ENCODE measurements at regions not wholly inside any gene's neighbourhood (a gene's known extent, or its start where the extent isn't known, plus 50 kb on each side); places are given as distances from the start of the nearest gene placed in this dataset.
"Not testable (repeated sequence)": the region's sequence is repeated elsewhere in the genome, so short reads cannot be mapped to it uniquely, and the experiment has no call there.

- Mint-ChIP-seq H3K27ac (no peak overlapping the region), H3K9me3 (peaks cover 0 to 5% (median 2%) of the 10 kb centered on the region in 6 donors), H3K4me1 (no peaks in the 10 kb centered on the region), H3K4me3 (no peak overlapping the region), H3K27me3 (ENCODE audit: low read depth in 3 of 3) (no peaks in the 10 kb centered on the region), H3K36me3 (no peaks in the 10 kb centered on the region)
- DNase-seq: no peak
Observed at GRCh38 chr6:12545619-12546409, 170.8 kb upstream of the PHACTR1 start.

DNA sequence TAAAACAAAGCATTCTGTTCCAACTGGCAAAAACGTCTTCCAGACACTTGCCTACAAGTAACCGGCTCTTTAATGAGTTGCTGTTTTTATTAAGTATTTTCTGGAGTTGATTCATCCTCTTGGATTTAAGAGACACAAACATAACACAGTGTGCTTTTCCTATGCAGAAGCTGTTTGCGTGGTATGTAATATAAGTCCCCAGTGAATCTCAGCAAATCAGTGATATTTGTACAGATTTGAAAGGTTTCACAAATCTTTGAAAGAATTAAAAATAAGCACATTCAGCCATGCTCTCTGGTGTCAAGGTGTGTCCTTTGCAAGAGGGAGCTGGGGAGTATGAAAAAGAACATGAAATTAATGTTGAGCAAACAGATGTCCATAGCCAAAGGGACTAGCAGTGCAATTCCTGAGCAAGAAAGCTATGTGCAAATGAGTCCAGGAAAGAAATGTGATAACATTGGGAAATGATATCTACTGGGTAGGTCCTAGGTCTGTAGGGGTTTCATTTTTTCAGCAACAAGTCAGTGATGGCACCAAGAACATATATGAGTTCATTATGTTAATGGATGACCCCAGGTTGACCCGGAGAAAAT is 170.1 kb upstream of the PHACTR1 start:
- H3K36me3 Mint-ChIP-seq: no peaks in the 10 kb centered on the region
- no peaks in the 10 kb centered on the region for H3K27me3 Mint-ChIP-seq (ENCODE audit: low read depth in 3 of 3)
- no peaks in the 10 kb centered on the region for H3K4me1 Mint-ChIP-seq
- H3K4me3 Mint-ChIP-seq: no peak overlapping the region
- H3K9me3 Mint-ChIP-seq: peaks cover 0 to 5% (median 2%) of the 10 kb centered on the region in 6 donors
- DNase-seq: no peak
- H3K27ac Mint-ChIP-seq: no peak overlapping the region

GRCh38 chr6:12548526-12548925 is 168.0 kb upstream of the PHACTR1 start:
- H3K4me3 Mint-ChIP-seq: no peak overlapping the region
- H3K9me3 Mint-ChIP-seq: peaks cover 0 to 5% (median 2%) of the 10 kb centered on the region in 6 donors
- H3K27ac Mint-ChIP-seq: no peak overlapping the region
- H3K27me3 Mint-ChIP-seq (ENCODE audit: low read depth in 3 of 3): no peaks in the 10 kb centered on the region
- no peaks in the 10 kb centered on the region for H3K4me1 Mint-ChIP-seq
- DNase-seq: no peak
- no peaks in the 10 kb centered on the region for H3K36me3 Mint-ChIP-seq

- H3K4me3 Mint-ChIP-seq; H3K27ac Mint-ChIP-seq; DNase-seq; H3K9me3 Mint-ChIP-seq; H3K4me1 Mint-ChIP-seq; H3K27me3 Mint-ChIP-seq (ENCODE audit: low read depth in 3 of 3); H3K36me3 Mint-ChIP-seq: not testable (repeated sequence)
Observed at GRCh38 chr6:12549445-12549844, 167.1 kb upstream of the PHACTR1 start.

GRCh38 chr6:12554820-12555219 is 161.7 kb upstream of the PHACTR1 start:
- not testable (repeated sequence) for H3K4me1 Mint-ChIP-seq; H3K4me3 Mint-ChIP-seq; H3K27ac Mint-ChIP-seq; H3K27me3 Mint-ChIP-seq (ENCODE audit: low read depth in 3 of 3); H3K36me3 Mint-ChIP-seq; H3K9me3 Mint-ChIP-seq; DNase-seq

- Mint-ChIP-seq H3K4me1 (no peaks in the 10 kb centered on the region), H3K27me3 (ENCODE audit: low read depth in 3 of 3) (peaks cover 0 to 3% (median 2%) of the 10 kb centered on the region in 3 donors), H3K27ac (no peak overlapping the region), H3K36me3 (no peaks in the 10 kb centered on the region), H3K4me3 (no peak overlapping the region), H3K9me3 (peaks cover 0 to 6% (median under 1%) of the 10 kb centered on the region in 6 donors)
- no peak for DNase-seq
Observed at GRCh38 chr6:12555267-12555666, 161.3 kb upstream of the PHACTR1 start.

DNA sequence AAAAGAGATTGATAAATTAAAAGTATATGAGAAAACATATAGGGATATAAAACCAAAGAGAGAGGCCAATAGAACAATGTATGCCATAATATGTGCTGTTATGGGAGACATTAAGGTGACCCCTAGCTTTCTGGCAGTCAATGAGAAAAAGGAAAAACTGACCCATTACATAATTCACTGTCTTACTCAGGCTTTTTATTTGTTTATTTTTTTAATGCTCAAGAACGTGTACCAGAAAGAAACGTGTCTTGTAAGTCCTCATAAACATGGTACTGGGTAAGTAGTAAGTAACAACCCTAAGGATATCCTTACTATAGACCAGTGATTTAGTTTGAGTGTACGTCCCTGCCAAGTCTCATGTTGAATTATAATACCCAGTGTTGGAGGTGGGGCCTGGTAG is 160.8 kb upstream of the PHACTR1 start:
- Mint-ChIP-seq H3K27ac (no peak overlapping the region), H3K4me3 (no peak overlapping the region), H3K36me3 (no peaks in the 10 kb centered on the region)

GRCh38 chr6:12557765-12558164 is 158.8 kb upstream of the PHACTR1 start:
- no peak for DNase-seq
- Mint-ChIP-seq H3K4me1 (no peaks in the 10 kb centered on the region), H3K36me3 (peaks cover 0 to 3% (median 0%) of the 10 kb centered on the region in 3 donors), H3K27me3 (ENCODE audit: low read depth in 3 of 3) (peaks cover 2 to 5% (median 2%) of the 10 kb centered on the region in 3 donors), H3K4me3 (no peak overlapping the region), H3K9me3 (peaks cover 0 to 11% (median 4%) of the 10 kb centered on the region in 6 donors), H3K27ac (no peak overlapping the region)

More for the DNA sequence above, 160.8 kb upstream of the PHACTR1 start:
- peaks cover 0 to 6% (median 2%) of the 10 kb centered on the region in 6 donors for H3K9me3 Mint-ChIP-seq
- H3K27me3 Mint-ChIP-seq (ENCODE audit: low read depth in 3 of 3): peaks cover 0 to 3% (median 2%) of the 10 kb centered on the region in 3 donors
- no peaks in the 10 kb centered on the region for H3K4me1 Mint-ChIP-seq
- no peak for DNase-seq

GRCh38 chr6:12560315-12560714 is 156.3 kb upstream of the PHACTR1 start:
- peaks cover 0 to 3% (median 0%) of the 10 kb centered on the region in 3 donors for H3K36me3 Mint-ChIP-seq
- H3K27ac Mint-ChIP-seq: no peak overlapping the region
- H3K9me3 Mint-ChIP-seq: peaks cover 0 to 11% (median 4%) of the 10 kb centered on the region in 6 donors
- no peaks in the 10 kb centered on the region for H3K4me1 Mint-ChIP-seq
- DNase-seq: no peak
- H3K27me3 Mint-ChIP-seq (ENCODE audit: low read depth in 3 of 3): peaks cover 2 to 5% (median 2%) of the 10 kb centered on the region in 3 donors
- H3K4me3 Mint-ChIP-seq: no peak overlapping the region

DNA sequence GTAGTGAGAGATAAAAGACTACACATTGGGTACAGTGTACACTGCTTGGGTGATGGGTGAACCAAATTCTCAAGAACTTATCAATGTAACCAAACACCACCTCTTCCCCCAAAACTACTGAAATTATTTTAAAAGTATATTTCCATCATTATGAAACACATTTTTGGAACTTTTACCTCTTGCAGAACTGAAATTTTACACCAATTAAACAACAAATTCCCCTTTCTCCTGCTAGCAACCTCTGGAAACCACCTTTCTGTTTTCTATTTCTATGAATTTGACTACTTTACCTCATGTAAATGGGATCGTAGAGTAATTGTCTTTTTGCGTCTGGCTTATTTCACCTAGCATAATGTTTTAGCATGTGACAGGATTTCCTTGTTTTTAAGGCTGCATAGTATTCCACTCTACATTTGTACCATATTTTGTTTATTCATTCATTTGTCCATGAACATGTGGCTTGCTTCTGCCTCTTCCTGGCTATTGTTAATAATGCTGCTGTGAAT is 149.9 kb upstream of the PHACTR1 start:
- DNase-seq: no peak
- Mint-ChIP-seq H3K27me3 (ENCODE audit: low read depth in 3 of 3) (peaks cover 0 to 2% (median 1%) of the 10 kb centered on the region in 3 donors), H3K36me3 (peaks cover 0 to 1% (median 0%) of the 10 kb centered on the region in 3 donors), H3K27ac (no peak overlapping the region), H3K9me3 (peaks cover 0 to 3% (median under 1%) of the 10 kb centered on the region in 6 donors), H3K4me1 (no peaks in the 10 kb centered on the region), H3K4me3 (no peak overlapping the region)

DNA sequence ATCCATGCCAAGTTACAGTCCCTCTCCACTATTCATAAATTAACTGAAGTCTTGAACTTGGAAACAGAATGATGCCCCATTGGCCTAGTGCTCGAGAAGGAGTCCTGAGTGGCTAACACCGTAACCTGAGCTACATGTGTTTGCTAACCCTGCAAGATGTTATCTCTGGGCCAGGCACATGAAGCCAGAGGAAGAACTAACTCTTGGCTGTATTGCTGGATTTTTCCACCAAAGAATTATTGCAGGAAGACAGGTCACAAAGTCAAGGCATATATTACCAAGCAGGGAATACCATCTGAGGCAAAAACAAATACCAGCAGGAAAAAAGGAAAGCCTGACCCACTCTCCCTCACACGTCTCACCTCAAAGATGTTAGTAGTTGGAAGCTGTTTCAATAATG is 148.9 kb upstream of the PHACTR1 start:
- Mint-ChIP-seq H3K4me3 (no peak overlapping the region), H3K4me1 (no peaks in the 10 kb centered on the region), H3K27me3 (ENCODE audit: low read depth in 3 of 3) (no peaks in the 10 kb centered on the region), H3K9me3 (peaks cover 0 to 2% (median 0%) of the 10 kb centered on the region in 6 donors), H3K36me3 (no peaks in the 10 kb centered on the region), H3K27ac (no peak overlapping the region)
- no peak for DNase-seq

- peaks cover 0 to 2% (median 0%) of the 10 kb centered on the region in 6 donors for H3K9me3 Mint-ChIP-seq
- no peak for DNase-seq
- no peaks in the 10 kb centered on the region for H3K4me1 Mint-ChIP-seq
- peaks cover 0 to 2% (median 0%) of the 10 kb centered on the region in 3 donors for H3K27me3 Mint-ChIP-seq (ENCODE audit: low read depth in 3 of 3)
- no peak overlapping the region for H3K27ac Mint-ChIP-seq
- no peaks in the 10 kb centered on the region for H3K36me3 Mint-ChIP-seq
- no peak overlapping the region for H3K4me3 Mint-ChIP-seq
Observed at GRCh38 chr6:12569646-12570045, 146.9 kb upstream of the PHACTR1 start.

DNA sequence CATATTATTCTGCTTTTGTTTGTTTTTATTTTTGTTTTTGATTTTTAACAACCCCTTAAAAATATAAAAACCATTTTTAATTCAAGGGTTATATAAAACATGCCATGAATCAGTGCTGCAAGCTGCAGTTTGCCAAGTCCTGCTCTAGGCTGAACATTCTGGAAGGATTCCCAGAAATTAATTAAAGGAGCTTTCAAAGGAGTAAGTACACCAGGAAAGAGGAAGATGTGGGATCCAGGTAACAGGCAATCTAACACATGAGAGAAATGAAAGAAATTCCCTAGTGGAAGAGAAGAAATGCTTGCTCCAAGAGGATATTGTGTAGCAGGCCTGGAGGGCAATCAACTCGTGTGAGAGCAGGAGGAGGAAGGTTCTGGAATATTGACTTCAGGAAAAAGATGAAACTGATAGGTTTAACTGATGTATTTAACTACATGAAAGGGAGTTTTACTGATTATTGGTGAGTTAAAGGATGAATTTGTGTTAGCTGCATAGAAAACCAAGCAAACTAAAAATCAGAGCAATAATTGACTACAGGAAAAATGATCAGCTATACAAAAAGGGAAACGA is 146.0 kb upstream of the PHACTR1 start:
- no peaks in the 10 kb centered on the region for H3K9me3 Mint-ChIP-seq
- no peak for DNase-seq
- H3K27me3 Mint-ChIP-seq (ENCODE audit: low read depth in 3 of 3): peaks cover 0 to 2% (median 0%) of the 10 kb centered on the region in 3 donors
- no peak overlapping the region for H3K4me3 Mint-ChIP-seq
- no peak overlapping the region for H3K27ac Mint-ChIP-seq
- H3K4me1 Mint-ChIP-seq: no peaks in the 10 kb centered on the region
- H3K36me3 Mint-ChIP-seq: no peaks in the 10 kb centered on the region
